GM18505 (cell line): ENCODE measurements at regions not wholly inside any gene's neighbourhood (a gene's known extent, or its start where the extent isn't known, plus 50 kb on each side); places are given as distances from the start of the nearest gene placed in this dataset.
"Not testable (repeated sequence)": the region's sequence is repeated elsewhere in the genome, so short reads cannot be mapped to it uniquely, and the experiment has no call there.

Experiments used
- ATAC-seq: cut with Tn5 transposase; IDR thresholded peaks from one replicate; pipeline ENCODE4 v1.9.1; 2021; ENCODE audit not compliant: unreplicated experiment
- POLR2A ChIP-seq: IDR thresholded peaks from 4 replicates; pipeline ENCODE4 v1.6.1; 2011; ENCODE audit warnings: borderline replicate concordance; ENCODE audit not compliant: insufficient read depth, insufficient read length; ENCODE audit errors: extremely low read depth

DNA sequence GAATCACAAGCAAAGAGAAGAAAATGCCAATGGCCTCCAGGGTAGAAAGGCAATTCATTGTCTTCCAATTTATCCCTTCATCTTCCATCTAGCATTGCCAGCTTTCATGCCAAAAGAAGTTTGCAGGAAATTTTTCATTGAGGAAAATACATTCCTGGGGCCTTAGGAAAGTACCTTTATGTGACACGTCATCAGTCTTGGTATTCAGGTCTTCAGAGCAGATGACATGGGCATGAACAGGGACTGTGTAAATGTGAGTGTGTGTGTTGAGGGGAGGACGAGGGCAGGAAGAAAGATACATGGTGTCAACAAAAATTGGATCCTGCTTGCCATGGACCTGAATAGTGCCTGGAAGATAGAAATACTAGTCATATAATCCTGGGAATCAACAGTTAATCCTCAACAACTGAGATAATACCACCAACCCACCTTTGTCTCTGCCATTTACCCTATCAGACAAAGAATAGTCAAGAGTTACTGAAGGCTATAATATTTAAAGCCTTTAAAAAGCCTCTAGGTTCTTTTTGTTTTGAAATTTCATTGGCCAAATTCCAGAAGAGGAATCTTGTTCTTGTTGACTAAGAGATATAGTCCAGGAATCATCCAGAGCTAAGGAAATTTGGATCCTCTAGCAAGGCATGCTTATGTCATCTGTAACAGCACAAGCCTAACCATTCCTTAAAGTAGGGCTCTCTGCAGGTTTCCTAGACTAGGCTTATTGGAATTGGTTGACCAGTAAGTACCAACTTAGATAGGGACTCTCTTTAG lies 405.8 kb upstream of the SASH1 start:
- ATAC-seq, result no peak
- TF ChIP-seq POLR2A, result no peak

DNA sequence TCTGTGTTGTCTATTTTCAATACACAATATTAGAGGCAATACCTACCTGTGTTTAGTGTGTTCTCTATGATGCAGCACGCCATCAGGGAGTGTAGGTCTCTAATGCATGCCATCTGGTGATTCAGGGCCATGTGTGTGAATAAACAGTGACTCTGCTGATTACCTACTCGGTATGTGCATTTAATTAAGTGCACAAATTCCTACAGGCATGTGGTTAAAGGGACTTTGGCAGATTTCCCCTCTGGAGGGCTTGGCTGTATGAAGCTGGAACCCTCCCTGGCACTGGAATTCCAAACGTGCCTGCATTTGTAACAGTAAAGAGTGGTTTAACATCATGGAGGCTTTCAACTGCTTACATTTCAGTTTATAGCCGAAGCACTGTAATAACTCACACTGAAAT lies 401.5 kb upstream of the SASH1 start:
- ATAC-seq, result no peak
- TF ChIP-seq POLR2A, result no peak

DNA sequence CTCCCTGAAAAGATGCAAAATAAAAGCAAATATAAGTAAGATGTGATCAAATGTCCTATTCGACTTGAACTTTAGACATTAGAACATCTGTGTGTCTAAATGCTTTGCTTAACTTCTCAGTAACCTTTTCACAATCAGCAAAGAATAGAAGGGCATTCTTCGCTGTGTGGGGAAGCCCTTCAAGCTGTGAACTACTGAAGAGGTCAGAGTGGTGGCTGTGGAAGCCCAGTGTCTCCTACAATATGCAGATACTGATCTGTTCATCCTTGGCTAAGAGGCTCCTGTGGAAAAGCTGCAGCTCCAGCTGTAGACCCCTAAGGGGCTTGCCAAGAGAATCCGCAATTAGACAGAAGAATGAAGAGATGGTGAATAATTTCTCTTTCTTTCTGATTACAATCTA lies 400.3 kb upstream of the SASH1 start:
- TF ChIP-seq POLR2A, result no peak
- ATAC-seq, result no peak

DNA sequence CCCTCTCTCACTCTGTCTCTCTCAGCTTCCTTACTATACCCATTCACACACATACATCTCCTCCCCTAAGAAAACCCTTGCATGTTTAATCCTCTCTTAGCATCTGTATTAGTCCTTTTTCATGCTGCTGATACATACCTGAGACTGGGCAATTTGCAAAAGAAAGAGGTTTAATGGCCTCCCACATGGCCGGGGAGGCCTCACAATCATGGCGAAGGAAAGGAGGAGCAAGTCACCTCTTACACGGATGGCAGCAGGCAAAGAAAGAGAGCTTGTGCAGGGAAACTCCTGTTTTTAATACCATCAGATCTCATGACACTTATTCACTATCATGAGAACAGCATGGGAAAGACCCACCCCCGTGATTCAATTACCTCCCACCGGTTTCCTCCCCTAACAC lies 398.5 kb upstream of the SASH1 start:
- no peak for ATAC-seq
- no peak for TF ChIP-seq POLR2A

DNA sequence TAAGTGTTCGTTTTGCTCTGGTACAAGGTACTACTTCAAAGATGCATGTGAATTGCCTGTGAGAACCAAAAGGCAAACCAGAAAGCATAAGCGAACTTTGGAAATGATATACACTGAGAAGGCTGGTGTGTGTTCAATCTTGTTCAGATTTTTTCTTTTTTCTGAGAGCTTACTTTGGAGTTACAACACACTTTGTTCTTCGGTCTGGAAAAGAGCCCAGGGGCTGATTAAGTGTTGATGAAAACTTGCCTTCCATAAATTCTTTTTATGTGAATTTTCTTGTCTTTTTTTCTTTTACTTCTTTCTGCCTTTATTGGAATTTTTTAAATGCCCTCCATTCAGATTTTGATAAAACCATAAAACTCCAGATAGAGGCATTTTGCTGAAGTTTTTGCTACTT lies 395.1 kb upstream of the SASH1 start:
- ATAC-seq, result no peak

DNA sequence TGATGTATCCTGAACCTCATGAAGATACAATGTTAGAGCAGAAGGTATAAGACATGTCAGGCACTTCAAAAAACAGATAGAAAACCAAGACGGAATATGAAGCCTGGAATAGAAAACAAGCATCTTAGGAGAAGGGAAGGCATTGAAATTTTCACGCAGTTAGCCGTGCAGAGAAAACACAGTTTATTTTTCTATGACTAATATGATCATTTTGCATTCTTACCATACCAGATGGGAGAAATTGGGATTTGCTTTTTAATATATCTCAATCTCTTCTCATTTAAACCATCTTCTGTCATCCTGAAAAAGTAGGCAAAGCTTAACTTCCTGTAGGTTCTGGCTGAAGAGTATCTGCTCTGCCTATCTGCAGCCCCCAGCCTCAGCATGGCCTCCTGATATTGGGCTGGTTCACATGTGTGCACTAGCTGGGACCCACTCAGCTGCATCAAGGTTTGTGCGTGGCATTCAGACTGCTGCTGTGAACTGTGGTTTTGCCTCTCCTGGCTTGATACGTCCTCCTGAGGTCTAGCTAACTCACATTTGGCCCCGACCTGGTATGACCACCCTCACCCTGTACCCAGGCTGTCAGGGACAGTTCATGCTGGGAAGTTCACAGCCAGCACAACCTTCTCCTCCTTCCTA lies 392.5 kb upstream of the SASH1 start:
- ATAC-seq, result no peak
- TF ChIP-seq POLR2A, result no peak

More for the DNA sequence above, 395.1 kb upstream of the SASH1 start:
- TF ChIP-seq POLR2A, result no peak

DNA sequence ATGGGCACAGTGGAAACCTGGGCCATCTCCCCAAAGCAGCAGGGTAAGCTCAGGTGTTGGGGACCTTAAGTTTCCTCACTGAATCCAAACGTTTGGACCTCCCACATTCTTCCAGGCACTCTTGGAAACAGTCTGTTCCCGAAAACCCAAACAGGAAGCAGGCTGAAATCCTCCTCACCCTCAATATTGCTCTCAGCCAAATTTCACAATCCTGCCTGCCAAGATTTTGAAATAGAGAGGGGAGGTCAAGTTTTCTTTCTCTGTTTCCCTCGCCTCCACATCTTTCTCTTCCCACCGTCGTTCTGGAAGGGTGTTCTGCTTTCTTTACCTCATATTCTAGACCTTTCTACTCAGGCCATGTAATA lies 392.0 kb upstream of the SASH1 start:
- no peak for ATAC-seq
- no peak for TF ChIP-seq POLR2A

DNA sequence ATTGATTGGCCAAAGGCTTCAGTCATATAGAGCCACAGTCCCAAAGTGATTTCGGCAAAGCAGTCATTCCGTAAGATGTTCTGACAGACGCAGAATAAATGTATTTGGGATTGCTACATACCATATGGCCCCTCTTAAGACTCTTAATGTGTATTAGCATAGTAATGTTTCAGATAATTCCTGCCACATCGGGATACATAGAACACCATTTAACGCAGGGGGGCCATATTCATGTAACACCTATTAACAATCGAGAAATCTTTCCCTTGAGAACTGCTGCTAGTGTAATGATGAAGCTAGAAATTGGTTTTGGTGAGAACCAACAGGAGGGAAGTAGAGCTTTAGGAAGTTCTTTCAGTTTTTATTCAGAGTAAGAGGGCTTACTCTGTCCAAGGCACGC lies 390.9 kb upstream of the SASH1 start:
- no peak for TF ChIP-seq POLR2A
- no peak for ATAC-seq

DNA sequence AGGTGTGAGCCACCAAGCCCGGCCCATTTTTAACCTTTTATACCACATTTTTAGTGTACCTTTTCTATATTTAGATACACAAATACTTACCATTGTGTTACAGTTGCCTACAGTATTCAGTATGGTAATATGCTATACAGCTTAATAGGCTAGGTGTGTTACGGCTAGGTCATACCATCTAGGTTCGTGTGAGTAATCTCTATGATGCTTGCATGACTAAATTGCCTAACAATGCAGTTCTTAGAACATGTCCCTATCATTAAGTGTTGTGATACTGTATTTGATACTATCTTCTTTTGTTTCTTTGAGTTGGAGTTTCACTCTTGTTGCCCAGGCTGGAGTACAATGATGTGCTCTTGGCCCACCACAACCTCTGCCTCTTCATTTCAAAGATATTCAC lies 387.7 kb upstream of the SASH1 start:
- no peak for ATAC-seq

DNA sequence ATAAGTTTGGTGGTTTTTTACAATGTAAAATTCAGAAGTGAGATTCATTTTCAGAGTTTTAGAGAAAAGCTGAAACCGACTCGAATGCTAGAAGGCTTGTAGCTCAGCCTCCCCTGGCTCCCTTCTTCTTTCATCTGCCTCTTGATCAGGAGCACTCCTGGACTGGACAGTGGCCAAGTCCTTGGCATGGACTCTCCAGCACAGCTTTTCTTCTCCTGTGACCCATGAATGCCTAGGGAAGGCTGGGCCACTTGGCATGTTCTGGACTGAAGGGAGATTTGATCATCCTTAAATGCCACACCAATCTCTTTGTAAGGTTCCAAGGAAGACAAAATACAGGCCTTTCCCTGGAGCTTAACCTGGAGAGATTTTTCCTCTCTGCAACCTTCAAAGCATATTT lies 384.0 kb upstream of the SASH1 start:
- no peak for ATAC-seq

More for the DNA sequence above, 387.7 kb upstream of the SASH1 start:
- no peak for TF ChIP-seq POLR2A

DNA sequence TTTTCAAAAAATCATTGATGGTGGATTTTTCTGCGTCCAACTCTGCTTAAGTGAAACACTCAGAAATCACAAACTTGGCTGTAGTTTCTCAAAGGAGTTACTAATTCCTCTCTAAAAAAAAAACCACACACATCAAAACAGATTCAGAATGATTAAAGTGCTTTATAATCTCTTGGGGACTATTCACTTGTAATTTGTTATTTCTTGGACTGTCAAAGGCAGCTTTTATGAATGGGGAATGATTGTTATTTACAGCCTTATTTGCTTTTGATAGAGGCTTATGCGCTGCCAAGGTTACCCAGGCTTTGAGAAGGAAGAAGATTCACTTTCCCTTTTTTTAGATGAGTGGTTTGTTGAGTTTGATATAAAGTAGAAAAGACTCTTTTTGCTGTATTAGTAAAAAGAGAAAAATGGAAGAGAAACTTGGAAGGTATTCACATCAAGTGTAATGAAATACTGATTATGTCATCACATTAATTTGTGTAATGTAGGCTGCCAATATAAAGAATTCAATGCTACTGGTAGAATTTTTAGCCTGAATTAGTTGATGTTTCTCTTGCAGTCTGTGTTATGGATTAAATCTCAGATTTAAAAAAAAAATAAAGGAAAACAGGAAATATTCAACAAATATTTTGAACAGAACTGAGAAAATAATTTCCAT lies 381.0 kb upstream of the SASH1 start:
- TF ChIP-seq POLR2A, result no peak
- no peak for ATAC-seq

More for the DNA sequence above, 384.0 kb upstream of the SASH1 start:
- no peak for TF ChIP-seq POLR2A

DNA sequence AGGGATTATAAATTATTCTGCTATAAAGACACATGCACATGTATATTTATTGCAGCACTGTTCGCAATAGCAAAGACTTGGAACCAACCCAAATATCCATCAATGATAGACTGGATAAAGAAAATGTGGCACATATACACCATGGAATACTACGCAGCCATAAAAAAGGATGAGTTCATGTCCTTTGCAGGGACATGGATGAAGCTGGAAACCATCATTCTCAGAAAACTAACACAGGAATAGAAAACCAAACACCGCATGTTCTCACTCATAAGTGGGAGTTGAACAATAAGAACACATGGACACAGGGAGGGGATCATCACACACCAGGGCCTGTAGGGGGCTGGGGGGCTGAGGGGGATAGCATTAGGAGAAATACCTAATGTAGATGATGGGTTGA lies 377.2 kb upstream of the SASH1 start:
- ATAC-seq, result not testable (repeated sequence)

DNA sequence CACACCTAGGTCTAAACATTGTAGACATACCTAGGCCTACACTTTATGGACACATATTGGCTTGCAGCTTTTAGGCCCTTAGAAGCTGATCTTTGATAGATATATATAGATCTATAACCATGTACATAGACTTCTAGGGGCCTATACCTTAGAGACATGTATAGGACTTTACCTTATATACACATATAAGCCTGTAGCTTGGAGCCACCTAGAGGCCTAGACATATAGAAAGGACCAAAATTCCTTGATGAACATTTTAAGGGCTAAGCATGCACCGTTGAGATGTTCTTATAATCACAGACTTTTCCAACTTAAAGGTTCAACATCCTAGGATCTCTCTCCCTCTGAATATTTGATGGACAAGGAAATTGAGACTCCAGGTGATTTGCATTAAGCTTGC lies 371.7 kb upstream of the SASH1 start:
- no peak for ATAC-seq
- TF ChIP-seq POLR2A, result no peak

DNA sequence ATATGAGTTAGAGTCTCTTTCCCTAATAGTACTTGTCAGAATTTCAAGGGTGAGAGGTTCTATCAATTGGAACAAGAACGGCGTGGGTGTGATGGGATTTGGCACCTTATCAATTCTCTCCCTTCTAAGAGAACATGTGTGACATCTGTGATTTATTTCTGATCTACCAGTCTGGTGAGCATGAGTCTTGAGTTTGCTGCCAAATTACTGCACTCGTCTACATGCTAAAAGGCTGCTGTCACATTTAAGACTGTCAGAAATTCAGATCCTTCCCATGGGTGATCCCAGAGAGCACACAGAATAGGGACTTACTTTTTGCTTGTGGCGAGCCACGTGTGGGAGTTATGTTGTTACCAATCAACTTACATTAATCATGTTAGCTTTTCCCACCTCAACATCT lies 370.2 kb upstream of the SASH1 start:
- no peak for ATAC-seq
- TF ChIP-seq POLR2A, result no peak
